ENCODE measurements at regions not wholly inside any gene's neighbourhood (a gene's known extent, or its start where the extent isn't known, plus 50 kb on each side); places are given as distances from the start of the nearest gene placed in this dataset.

- no peaks in the 10 kb centered on the region for H3K36me3 ChIP-seq
- ATAC-seq (ENCODE audit: low FRiP score in 2 of 2), result no peak
- H3K4me3 ChIP-seq, result no peak overlapping the region
- H3K4me1 ChIP-seq, result peaks cover 0 to 16% (median 9%) of the 10 kb centered on the region in 4 donors
- peak in 1 of 2 donors; percentile 66 for DNase-seq
- H3K27me3 ChIP-seq, result no peaks in the 10 kb centered on the region
- WGBS, 2 donors, result 48 to 57% methylated on average over 6 to 9 of the region's 9 CpGs
- H3K27ac ChIP-seq, result peak overlapping the region in 3 of 4 donors; percentile 2 to 33 (median 22)
- no peaks in the 10 kb centered on the region for H3K9me3 ChIP-seq
- no peak for TF ChIP-seq POLR2AphosphoS5 (IDR thresholded peaks at IDR 0.05)
- no peak for TF ChIP-seq CTCF (IDR thresholded peaks at IDR 0.05)
- no peak for TF ChIP-seq EP300 (IDR thresholded peaks at IDR 0.05)
- TF ChIP-seq POLR2A (IDR thresholded peaks at IDR 0.05), result no peak
Measured at GRCh38 chr2:217604527-217605194, 398.1 kb downstream of the TNS1 start.

- H3K27ac ChIP-seq, result no peak overlapping the region
- H3K4me3 ChIP-seq, result no peak overlapping the region
- H3K27me3 ChIP-seq, result no peaks in the 10 kb centered on the region
- H3K9me3 ChIP-seq, result no peaks in the 10 kb centered on the region
- H3K36me3 ChIP-seq, result no peaks in the 10 kb centered on the region
- 65 to 77% methylated on average over 2 of the region's 2 CpGs for WGBS, 2 donors
- TF ChIP-seq POLR2AphosphoS5 (IDR thresholded peaks at IDR 0.05), result no peak
- no peak for TF ChIP-seq POLR2A (IDR thresholded peaks at IDR 0.05)
- no peak for TF ChIP-seq CTCF (IDR thresholded peaks at IDR 0.05)
- no peak for TF ChIP-seq EP300 (IDR thresholded peaks at IDR 0.05)
- ATAC-seq (ENCODE audit: low FRiP score in 2 of 2) (no peak), DNase-seq (no peak)
- peaks cover 0 to 8% (median 6%) of the 10 kb centered on the region in 4 donors for H3K4me1 ChIP-seq
Measured at GRCh38 chr2:217601601-217602000, 401.2 kb downstream of the TNS1 start.

- TF ChIP-seq POLR2A (IDR thresholded peaks at IDR 0.05) (no peak), CTCF (IDR thresholded peaks at IDR 0.05) (no peak), EP300 (IDR thresholded peaks at IDR 0.05) (no peak)
- Histone ChIP-seq H3K4me3 (no peak overlapping the region), H3K9me3 (no peaks in the 10 kb centered on the region), H3K27me3 (no peaks in the 10 kb centered on the region), H3K4me1 (peaks cover 0 to 6% (median under 1%) of the 10 kb centered on the region in 4 donors), H3K36me3 (no peaks in the 10 kb centered on the region), H3K27ac (no peak overlapping the region)
- ATAC-seq (ENCODE audit: low FRiP score in 2 of 2) (no peak), DNase-seq (no peak)
- 90 to 100% methylated on average over 3 of the region's 3 CpGs for WGBS, 2 donors
Measured at GRCh38 chr2:217599906-217600305, 402.9 kb downstream of the TNS1 start.

- WGBS, 2 donors, result 77 to 88% methylated on average over 6 of the region's 6 CpGs
Measured at GRCh38 chr2:217597681-217598080, 405.1 kb downstream of the TNS1 start.

More at GRCh38 chr2:217597681-217598080, 405.1 kb downstream of the TNS1 start:
- DNase-seq (no peak), ATAC-seq (ENCODE audit: low FRiP score in 2 of 2) (no peak)
- H3K27ac ChIP-seq, result no peak overlapping the region
- H3K36me3 ChIP-seq, result no peaks in the 10 kb centered on the region
- no peaks in the 10 kb centered on the region for H3K4me1 ChIP-seq
- TF ChIP-seq POLR2AphosphoS5 (IDR thresholded peaks at IDR 0.05) (no peak), POLR2A (IDR thresholded peaks at IDR 0.05) (no peak), EP300 (IDR thresholded peaks at IDR 0.05) (no peak), CTCF (IDR thresholded peaks at IDR 0.05) (no peak)
- H3K27me3 ChIP-seq, result no peaks in the 10 kb centered on the region
- H3K9me3 ChIP-seq, result no peaks in the 10 kb centered on the region
- H3K4me3 ChIP-seq, result no peak overlapping the region
